ENCODE measurements at regions not wholly inside any gene's neighbourhood (a gene's known extent, or its start where the extent isn't known, plus 50 kb on each side); places are given as distances from the start of the nearest gene placed in this dataset.

GRCh38 chr6:56368491-56368890 is 121.1 kb upstream of the COL21A1 start:
- Mint-ChIP-seq H3K9me3 (no peaks in the 10 kb centered on the region), H3K27me3 (ENCODE audit: low read depth, poor library complexity) (peaks cover 3% of the 10 kb centered on the region), H3K4me1 (peaks cover 62% of the 10 kb centered on the region), H3K27ac (no peak overlapping the region), H3K4me3 (peak overlapping the region; percentile 8), H3K36me3 (ENCODE audit: low read depth) (no peaks in the 10 kb centered on the region)
- no peak for TF ChIP-seq CTCF (IDR thresholded peaks at IDR 0.05)
- DNase-seq = no peak

- Mint-ChIP-seq H3K36me3 (ENCODE audit: low read depth) (no peaks in the 10 kb centered on the region), H3K27ac (peak overlapping the region; percentile 92)
Observed at GRCh38 chr6:56366141-56366852, 118.9 kb upstream of the COL21A1 start.

GRCh38 chr6:56364827-56365339 is 117.5 kb upstream of the COL21A1 start:
- no peaks in the 10 kb centered on the region for H3K9me3 Mint-ChIP-seq
- no peak for DNase-seq
- H3K27ac Mint-ChIP-seq = no peak overlapping the region
- H3K4me3 Mint-ChIP-seq = no peak overlapping the region
- H3K4me1 Mint-ChIP-seq = peaks cover 60% of the 10 kb centered on the region
- H3K36me3 Mint-ChIP-seq (ENCODE audit: low read depth) = no peaks in the 10 kb centered on the region
- no peak for TF ChIP-seq CTCF (IDR thresholded peaks at IDR 0.05)
- H3K27me3 Mint-ChIP-seq (ENCODE audit: low read depth, poor library complexity) = peaks cover 6% of the 10 kb centered on the region

More at GRCh38 chr6:56366141-56366852, 118.9 kb upstream of the COL21A1 start:
- no peaks in the 10 kb centered on the region for H3K9me3 Mint-ChIP-seq
- no peak overlapping the region for H3K4me3 Mint-ChIP-seq
- DNase-seq = no peak
- peaks cover 65% of the 10 kb centered on the region for H3K4me1 Mint-ChIP-seq
- TF ChIP-seq CTCF (IDR thresholded peaks at IDR 0.05) = no peak
- H3K27me3 Mint-ChIP-seq (ENCODE audit: low read depth, poor library complexity) = peaks cover 6% of the 10 kb centered on the region

GRCh38 chr6:56364431-56364826 is 117.0 kb upstream of the COL21A1 start:
- no peak for DNase-seq
- Mint-ChIP-seq H3K27me3 (ENCODE audit: low read depth, poor library complexity) (peaks cover 6% of the 10 kb centered on the region), H3K9me3 (no peaks in the 10 kb centered on the region), H3K4me1 (peaks cover 60% of the 10 kb centered on the region), H3K36me3 (ENCODE audit: low read depth) (no peaks in the 10 kb centered on the region), H3K4me3 (no peak overlapping the region), H3K27ac (no peak overlapping the region)
- no peak for TF ChIP-seq CTCF (IDR thresholded peaks at IDR 0.05)

DNA sequence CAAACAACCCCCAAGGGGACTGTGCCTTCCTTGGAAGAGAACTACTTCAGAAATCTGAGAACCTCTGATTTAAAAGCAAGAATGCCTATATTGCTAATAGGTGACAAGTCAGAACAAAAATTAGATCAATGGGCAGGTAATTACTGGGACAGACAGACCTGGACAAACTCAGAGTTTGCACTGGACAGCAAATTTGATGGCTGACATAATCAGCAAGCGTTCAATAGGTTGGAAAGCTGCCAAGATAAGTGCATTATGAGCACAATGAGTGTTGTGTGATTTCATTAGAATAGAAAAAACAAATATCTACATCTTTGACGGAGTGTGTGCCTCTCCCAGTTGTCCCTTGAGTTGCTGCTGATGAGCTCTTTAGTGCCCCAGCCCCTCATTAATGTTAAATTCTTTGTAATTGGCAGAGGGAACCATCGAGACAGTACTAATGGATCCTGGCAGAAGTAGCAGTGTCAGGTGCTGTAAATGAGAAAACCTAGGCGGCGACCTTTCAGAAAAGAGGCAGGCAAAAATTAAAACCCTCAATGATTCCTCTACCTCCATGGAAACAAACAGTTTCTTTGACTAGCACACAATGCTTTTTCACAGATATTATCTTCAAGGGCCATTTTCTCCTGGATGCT is 116.5 kb upstream of the COL21A1 start:
- H3K4me3 Mint-ChIP-seq = no peak overlapping the region
- TF ChIP-seq CTCF (IDR thresholded peaks at IDR 0.05) = no peak
- H3K27ac Mint-ChIP-seq = no peak overlapping the region
- no peaks in the 10 kb centered on the region for H3K36me3 Mint-ChIP-seq (ENCODE audit: low read depth)
- peaks cover 6% of the 10 kb centered on the region for H3K27me3 Mint-ChIP-seq (ENCODE audit: low read depth, poor library complexity)
- peaks cover 60% of the 10 kb centered on the region for H3K4me1 Mint-ChIP-seq
- no peak for DNase-seq
- H3K9me3 Mint-ChIP-seq = no peaks in the 10 kb centered on the region

All from nephron progenitor cell (in vitro differentiated cells).